ENCODE measurements at regions not wholly inside any gene's neighbourhood (a gene's known extent, or its start where the extent isn't known, plus 50 kb on each side); places are given as distances from the start of the nearest gene placed in this dataset.

DNA sequence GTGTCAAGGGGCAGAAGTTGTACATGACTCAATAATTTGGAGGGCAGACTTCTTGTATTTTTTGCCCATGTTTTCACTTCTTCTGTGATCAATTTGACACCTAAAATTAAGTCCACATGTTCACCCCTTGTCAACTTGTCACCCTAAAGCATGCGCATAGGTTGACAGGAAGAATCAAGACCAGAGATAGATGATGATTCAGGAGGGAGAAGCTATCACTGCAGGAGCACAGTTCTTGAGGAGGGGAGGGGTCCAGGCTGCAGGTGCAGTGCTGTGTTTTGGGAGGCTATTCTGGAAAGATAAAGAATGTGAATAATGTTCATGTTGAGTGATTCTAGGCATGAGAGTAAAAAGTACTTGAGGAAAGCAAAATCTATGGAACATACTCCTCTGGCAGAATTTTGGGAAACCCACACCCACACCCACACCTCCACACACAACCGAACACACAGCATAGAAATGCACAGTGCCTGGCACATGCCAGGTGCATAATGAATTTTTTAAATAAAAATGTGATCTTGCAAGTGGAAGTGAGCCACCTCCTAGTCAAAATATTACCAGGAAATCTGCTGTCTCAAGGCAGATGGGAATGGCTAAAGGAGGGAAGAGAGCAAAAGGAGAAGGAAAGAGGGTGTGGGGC, 249.2 kb upstream of the MEX3C start:
- TF ChIP-seq REST (IDR thresholded peaks at IDR 0.05; ENCODE audit: insufficient read depth in 1 of 2, low read depth in 2 of 2, low read length in 2 of 2) (no peak), POLR2AphosphoS5 (IDR thresholded peaks at IDR 0.05; ENCODE audit: low read depth, low read length) (no peak), TAF1 (IDR thresholded peaks at IDR 0.05; ENCODE audit: borderline replicate concordance, insufficient read depth, low read length) (no peak), SIN3A (IDR thresholded peaks at IDR 0.05; ENCODE audit: borderline replicate concordance, insufficient read depth, low read length) (no peak), FOXP2 (optimal IDR thresholded peaks at IDR 0.05; ENCODE audit: borderline replicate concordance, extremely low read depth, extremely low read length, insufficient read depth) (no peak)

DNA sequence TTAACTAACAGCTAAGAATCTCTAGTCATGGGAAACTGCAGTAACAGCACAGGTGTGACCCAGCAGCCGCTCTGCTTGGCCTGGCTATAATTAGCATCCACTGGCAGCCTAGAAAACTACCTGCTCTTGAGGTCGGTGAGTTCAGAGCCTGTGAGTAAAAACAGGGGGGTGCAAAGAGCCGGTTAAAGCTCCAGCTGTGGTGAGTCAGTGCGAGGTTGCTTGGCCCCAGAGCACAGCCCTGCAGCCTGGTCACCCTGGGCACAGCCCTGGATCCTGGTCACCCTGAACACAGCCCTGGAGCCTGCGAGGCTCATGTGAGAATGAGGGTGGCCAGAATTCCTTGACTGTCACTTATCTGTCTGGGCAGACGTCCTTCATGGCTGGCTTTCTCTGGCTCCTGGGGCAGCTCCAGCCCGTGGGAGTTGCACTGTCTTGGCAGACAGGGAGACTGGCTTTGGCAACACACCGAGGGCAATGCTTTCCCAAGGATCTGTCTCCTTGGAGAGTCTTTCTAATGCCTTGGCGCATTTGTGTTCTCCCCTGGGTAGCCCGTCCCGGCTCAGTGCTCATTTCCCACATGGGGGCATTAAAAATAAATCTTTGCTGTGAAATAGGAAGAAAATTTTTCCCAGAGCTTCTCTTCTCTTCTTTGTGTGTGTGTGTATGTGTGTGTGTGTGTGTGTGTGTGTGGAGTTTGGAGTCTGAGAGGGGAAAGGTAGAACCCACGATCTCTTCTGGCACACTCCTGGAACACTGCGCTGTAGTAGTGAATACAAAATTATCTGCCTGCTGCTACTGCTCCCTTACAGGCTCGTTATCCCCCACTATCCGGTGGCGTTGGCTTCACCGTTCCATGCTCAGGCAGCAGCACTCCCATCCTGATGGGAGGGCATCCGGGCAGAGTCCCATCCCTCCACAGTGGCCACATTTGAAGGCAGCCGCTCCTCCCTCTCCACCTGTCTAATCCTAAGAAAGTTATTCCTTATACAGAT, 250.2 kb upstream of the MEX3C start:
- no peak for TF ChIP-seq SIN3A (IDR thresholded peaks at IDR 0.05; ENCODE audit: borderline replicate concordance, insufficient read depth, low read length)
- TF ChIP-seq FOXP2 (optimal IDR thresholded peaks at IDR 0.05; ENCODE audit: borderline replicate concordance, extremely low read depth, extremely low read length, insufficient read depth) = no peak
- no peak for TF ChIP-seq TAF1 (IDR thresholded peaks at IDR 0.05; ENCODE audit: borderline replicate concordance, insufficient read depth, low read length)
- TF ChIP-seq POLR2AphosphoS5 (IDR thresholded peaks at IDR 0.05; ENCODE audit: low read depth, low read length) = no peak
- no peak for TF ChIP-seq REST (IDR thresholded peaks at IDR 0.05; ENCODE audit: insufficient read depth in 1 of 2, low read depth in 2 of 2, low read length in 2 of 2)

DNA sequence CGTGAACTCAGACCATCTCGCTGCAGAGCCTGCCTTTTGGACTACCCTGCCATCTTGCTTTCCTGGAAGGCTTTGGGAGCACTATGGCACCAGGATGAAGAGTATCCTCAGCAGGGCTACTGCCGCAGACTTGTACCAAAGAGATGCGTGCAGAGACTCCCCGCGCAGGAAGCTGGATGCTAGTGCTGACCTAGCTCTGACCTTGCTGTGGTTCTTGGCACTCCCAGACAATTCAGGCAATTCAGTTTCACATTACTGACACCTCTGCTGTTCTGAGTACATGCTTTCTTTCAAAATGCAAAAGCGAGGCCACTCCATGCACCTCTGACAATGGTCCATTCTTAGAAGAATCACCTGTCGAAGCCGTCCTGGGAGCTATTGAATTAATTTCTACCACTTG, 251.5 kb upstream of the MEX3C start:
- TF ChIP-seq TAF1 (IDR thresholded peaks at IDR 0.05; ENCODE audit: borderline replicate concordance, insufficient read depth, low read length) (no peak), REST (IDR thresholded peaks at IDR 0.05; ENCODE audit: insufficient read depth in 1 of 2, low read depth in 2 of 2, low read length in 2 of 2) (no peak), POLR2AphosphoS5 (IDR thresholded peaks at IDR 0.05; ENCODE audit: low read depth, low read length) (no peak), FOXP2 (optimal IDR thresholded peaks at IDR 0.05; ENCODE audit: borderline replicate concordance, extremely low read depth, extremely low read length, insufficient read depth) (no peak), SIN3A (IDR thresholded peaks at IDR 0.05; ENCODE audit: borderline replicate concordance, insufficient read depth, low read length) (no peak)

- TF ChIP-seq FOXP2 (optimal IDR thresholded peaks at IDR 0.05; ENCODE audit: borderline replicate concordance, extremely low read depth, extremely low read length, insufficient read depth) (no peak), REST (IDR thresholded peaks at IDR 0.05; ENCODE audit: insufficient read depth in 1 of 2, low read depth in 2 of 2, low read length in 2 of 2) (no peak)
Measured at GRCh38 chr18:51453594-51453993, 256.1 kb upstream of the MEX3C start.

Measured in PFSK-1 (cell line).